ENCODE measurements at regions not wholly inside any gene's neighbourhood (a gene's known extent, or its start where the extent isn't known, plus 50 kb on each side); places are given as distances from the start of the nearest gene placed in this dataset.

DNA sequence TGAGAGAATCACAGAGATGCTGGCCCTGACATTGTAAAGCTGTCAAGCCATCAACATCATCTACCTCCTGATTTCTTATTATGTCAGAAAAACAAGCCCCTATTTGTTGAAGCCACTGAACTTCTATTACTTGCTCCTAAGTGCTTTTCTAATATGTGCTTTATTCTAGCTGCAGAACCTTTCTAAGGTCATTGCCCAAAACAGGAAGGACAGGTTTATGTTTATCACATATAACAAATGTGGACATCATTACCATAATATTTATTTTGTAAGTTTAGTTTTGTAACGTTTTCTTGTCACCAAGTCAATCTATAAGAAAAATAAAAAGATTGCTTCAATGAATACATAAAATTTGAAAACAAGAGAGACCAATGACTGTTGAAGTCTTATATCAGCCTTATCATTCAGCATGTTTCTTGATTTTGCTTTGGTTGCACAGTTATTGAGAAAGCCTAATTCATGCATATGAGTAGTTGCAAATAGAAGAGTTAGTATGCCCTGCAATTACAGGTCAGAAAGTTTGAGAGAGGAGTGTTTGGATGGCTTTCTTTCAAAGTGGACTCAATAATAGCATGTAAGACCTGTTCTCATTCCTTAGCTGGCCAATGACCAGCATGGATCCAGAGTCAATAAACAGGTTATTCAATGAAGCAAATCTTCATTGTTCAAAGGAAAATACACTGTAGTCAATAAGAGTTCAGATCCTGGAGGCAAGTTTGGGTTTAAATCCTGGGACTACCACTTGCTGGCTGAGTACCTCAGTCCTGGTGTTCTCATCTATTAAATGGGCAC is 84.1 kb downstream of the MAB21L3 start:
- ATAC-seq (ENCODE audit: low read depth) (no peak), DNase-seq (no peak)
- no TSS peak for BruUV-seq (replicated peaks)
- no peaks in the 10 kb centered on the region for H3K9me3 ChIP-seq (ENCODE audit: control insufficient read depth, insufficient read depth, low read length)
- H3K79me1 ChIP-seq (ENCODE audit: low read depth in 1 of 2, low read length in 2 of 2): no peaks in the 10 kb centered on the region
- in situ Hi-C loops (cut with MboI; ENCODE audit: low sequenced_read_pairs): no loop called here
- intact Hi-C loops (cut with micrococcal nuclease): no loop called here
- H2AK9ac ChIP-seq (replicated peaks; ENCODE audit: low read depth, low read length, poor library complexity): no peak overlapping the region
- peaks cover 4% of the 10 kb centered on the region for H3K27me3 ChIP-seq (ENCODE audit: control insufficient read depth, insufficient read depth, low read length)
- no peaks in the 10 kb centered on the region for H3K4me1 ChIP-seq (ENCODE audit: control insufficient read depth, insufficient read depth, low read length)
- no peak overlapping the region for H2BK5ac ChIP-seq (ENCODE audit: low read depth, low read length, poor library complexity, severe bottlenecking)
- H4K8ac ChIP-seq (ENCODE audit: low read depth in 2 of 2, low read length in 2 of 2): no peak overlapping the region
- no peak overlapping the region for H2AFZ ChIP-seq (replicated peaks; ENCODE audit: low read length, poor library complexity)
- H4K20me1 ChIP-seq (ENCODE audit: insufficient read depth, low read length): no peaks in the 10 kb centered on the region
- no peak overlapping the region for H2BK120ac ChIP-seq (ENCODE audit: low read depth, low read length)
- no peaks in the 10 kb centered on the region for H3K36me3 ChIP-seq (ENCODE audit: control insufficient read depth, insufficient read depth, low read length)
- no peak overlapping the region for H3K4ac ChIP-seq (ENCODE audit: low read depth, low read length)
- POLR2A ChIA-PET (ENCODE audit: unreplicated experiment): no interaction called here
- no peak overlapping the region for H3K14ac ChIP-seq (replicated peaks; ENCODE audit: low read depth, low read length)
- H2AK5ac ChIP-seq (ENCODE audit: low read depth, low read length): no peak overlapping the region
- H3K18ac ChIP-seq (ENCODE audit: low read depth, low read length): no peak overlapping the region
- TF ChIP-seq, protein P1, sequence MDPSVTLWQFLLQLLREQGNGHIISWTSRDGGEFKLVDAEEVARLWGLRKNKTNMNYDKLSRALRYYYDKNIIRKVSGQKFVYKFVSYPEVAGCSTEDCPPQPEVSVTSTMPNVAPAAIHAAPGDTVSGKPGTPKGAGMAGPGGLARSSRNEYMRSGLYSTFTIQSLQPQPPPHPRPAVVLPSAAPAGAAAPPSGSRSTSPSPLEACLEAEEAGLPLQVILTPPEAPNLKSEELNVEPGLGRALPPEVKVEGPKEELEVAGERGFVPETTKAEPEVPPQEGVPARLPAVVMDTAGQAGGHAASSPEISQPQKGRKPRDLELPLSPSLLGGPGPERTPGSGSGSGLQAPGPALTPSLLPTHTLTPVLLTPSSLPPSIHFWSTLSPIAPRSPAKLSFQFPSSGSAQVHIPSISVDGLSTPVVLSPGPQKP (IDR thresholded peaks at IDR 0.05; ENCODE audit: borderline replicate concordance, low read depth, low read length): no peak
- TF ChIP-seq RFX5 (IDR thresholded peaks at IDR 0.05; ENCODE audit: low read depth, low read length) (no peak), CTCF (conservative IDR thresholded peaks at IDR 0.05; ENCODE audit: low read depth, low read length) (no peak), MAFK (IDR thresholded peaks at IDR 0.05; ENCODE audit: low read depth, low read length) (no peak), CEBPB (IDR thresholded peaks at IDR 0.05; ENCODE audit: low read depth, low read length) (no peak), MXI1 (IDR thresholded peaks at IDR 0.05; ENCODE audit: borderline replicate concordance, low read depth, low read length) (no peak), BHLHE40 (IDR thresholded peaks at IDR 0.05; ENCODE audit: low read depth, low read length) (no peak), USF2 (IDR thresholded peaks at IDR 0.05; ENCODE audit: low read depth, low read length) (no peak), CHD1 (IDR thresholded peaks at IDR 0.05; ENCODE audit: low read depth, low read length) (no peak), NFE2L2 (IDR thresholded peaks at IDR 0.05; ENCODE audit: low read depth, low read length) (no peak), RCOR1 (IDR thresholded peaks at IDR 0.05; ENCODE audit: insufficient replicate concordance, low read length) (no peak), FOS (IDR thresholded peaks at IDR 0.05; ENCODE audit: low read depth, low read length) (no peak), SMC3 (IDR thresholded peaks at IDR 0.05; ENCODE audit: low read depth, low read length) (no peak), POLR2A (IDR thresholded peaks at IDR 0.05; ENCODE audit: low read depth, low read length) (no peak), MAZ (IDR thresholded peaks at IDR 0.05; ENCODE audit: borderline replicate concordance, low read depth, low read length) (no peak), RAD21 (IDR thresholded peaks at IDR 0.05; ENCODE audit: low read length) (no peak)
- CTCF ChIA-PET: no interaction called here
- no CpG with 5 or more reads among the region's 1 CpG for WGBS, 2 experiments (ENCODE audit: extremely low coverage in 2 of 2, insufficient read length in 1 of 2)
- H3K9ac ChIP-seq (ENCODE audit: low read depth, low read length): no peak overlapping the region
- dilution Hi-C loops (cut with HindIII; ENCODE audit: low sequenced_read_pairs, unreplicated experiment): no loop called here
- no peak overlapping the region for H3K4me2 ChIP-seq (ENCODE audit: low read depth, low read length)
- H3K4me3 ChIP-seq (ENCODE audit: insufficient read depth, low read depth, low read length): no peak overlapping the region
- H3K23ac ChIP-seq (ENCODE audit: low read depth, low read length): no peak overlapping the region
- no peaks in the 10 kb centered on the region for H3K9me1 ChIP-seq (ENCODE audit: insufficient read depth, low read length)
- no peak overlapping the region for H4K5ac ChIP-seq (ENCODE audit: low read depth, low read length)
- no peak overlapping the region for H2BK15ac ChIP-seq (ENCODE audit: low read depth, low read length)
- no peak overlapping the region for H4K91ac ChIP-seq (ENCODE audit: insufficient read depth, low read depth, low read length)
- H3K27ac ChIP-seq (ENCODE audit: insufficient read depth, low read length): no peak overlapping the region
- no peak overlapping the region for H2BK20ac ChIP-seq (ENCODE audit: low read depth, low read length)
- H3K56ac ChIP-seq (ENCODE audit: extremely low read depth, insufficient read depth, low read length): no peak overlapping the region
